ENCODE measurements at regions not wholly inside any gene's neighbourhood (a gene's known extent, or its start where the extent isn't known, plus 50 kb on each side); places are given as distances from the start of the nearest gene placed in this dataset.

GRCh38 chr13:39123578-39123977, 85.3 kb downstream of the NHLRC3 start:
- Histone ChIP-seq H3K9me3 (ENCODE audit: control insufficient read depth in 1 of 2, insufficient read depth in 1 of 2, low read length in 2 of 2) (peaks cover 0 to 10% of the 10 kb centered on the region in 2 experiments), H3K36me3 (ENCODE audit: insufficient read depth, low read length) (no peaks in the 10 kb centered on the region), H3K27ac (ENCODE audit: low read depth in 1 of 2, low read length in 2 of 2) (no peak overlapping the region), H3K4me1 (ENCODE audit: insufficient read depth, low read length) (no peaks in the 10 kb centered on the region), H3K4me3 (ENCODE audit: low read length) (no peak overlapping the region), H3K27me3 (ENCODE audit: control insufficient read depth in 1 of 2, insufficient read depth in 2 of 2, low read length in 2 of 2) (peaks cover 0 to 9% of the 10 kb centered on the region in 2 experiments)
- intact Hi-C loops (cut with DNase I, micrococcal nuclease): no loop called here
- CTCF ChIA-PET: no interaction called here
- no peaks in the 10 kb centered on the region for H3K9me3 Mint-ChIP-seq
- POLR2A ChIA-PET: no interaction called here
- ATAC-seq (ENCODE audit: poor library complexity) (no peak), DNase-seq (no peak)
- no peaks in the 10 kb centered on the region for H3K36me3 Mint-ChIP-seq (ENCODE audit: low read depth)
- H3K27ac Mint-ChIP-seq: no peak overlapping the region
- no peaks in the 10 kb centered on the region for H3K4me1 Mint-ChIP-seq (ENCODE audit: low read depth)
- no peak for TF ChIP-seq CTCF (IDR thresholded peaks at IDR 0.05)
- H3K27me3 Mint-ChIP-seq: peaks cover 36% of the 10 kb centered on the region
- H3K4me3 Mint-ChIP-seq: no peak overlapping the region

- no peak for TF ChIP-seq CTCF (IDR thresholded peaks at IDR 0.05)
- no peak for ATAC-seq (ENCODE audit: poor library complexity)
- no peak overlapping the region for H3K4me3 ChIP-seq (ENCODE audit: low read length)
- DNase-seq: no peak
- H3K27me3 ChIP-seq (ENCODE audit: control insufficient read depth in 1 of 2, insufficient read depth in 2 of 2, low read length in 2 of 2): peaks cover 0 to 3% of the 10 kb centered on the region in 2 experiments
- no peak overlapping the region for H3K4me3 Mint-ChIP-seq
- no peaks in the 10 kb centered on the region for H3K4me1 ChIP-seq (ENCODE audit: insufficient read depth, low read length)
- CTCF ChIA-PET: no interaction called here
- no peaks in the 10 kb centered on the region for H3K36me3 ChIP-seq (ENCODE audit: insufficient read depth, low read length)
- no peak overlapping the region for H3K27ac ChIP-seq (ENCODE audit: low read depth in 1 of 2, low read length in 2 of 2)
- intact Hi-C loops (cut with DNase I, micrococcal nuclease): no loop called here
- H3K27me3 Mint-ChIP-seq: peaks cover 20% of the 10 kb centered on the region
- no peaks in the 10 kb centered on the region for H3K4me1 Mint-ChIP-seq (ENCODE audit: low read depth)
- H3K27ac Mint-ChIP-seq: no peak overlapping the region
- H3K36me3 Mint-ChIP-seq (ENCODE audit: low read depth): no peaks in the 10 kb centered on the region
- POLR2A ChIA-PET: no interaction called here
- H3K9me3 Mint-ChIP-seq: no peaks in the 10 kb centered on the region
- H3K9me3 ChIP-seq (ENCODE audit: control insufficient read depth in 1 of 2, insufficient read depth in 1 of 2, low read length in 2 of 2): no peaks in the 10 kb centered on the region
Observed at GRCh38 chr13:39129213-39129612, 91.0 kb downstream of the NHLRC3 start.

DNA sequence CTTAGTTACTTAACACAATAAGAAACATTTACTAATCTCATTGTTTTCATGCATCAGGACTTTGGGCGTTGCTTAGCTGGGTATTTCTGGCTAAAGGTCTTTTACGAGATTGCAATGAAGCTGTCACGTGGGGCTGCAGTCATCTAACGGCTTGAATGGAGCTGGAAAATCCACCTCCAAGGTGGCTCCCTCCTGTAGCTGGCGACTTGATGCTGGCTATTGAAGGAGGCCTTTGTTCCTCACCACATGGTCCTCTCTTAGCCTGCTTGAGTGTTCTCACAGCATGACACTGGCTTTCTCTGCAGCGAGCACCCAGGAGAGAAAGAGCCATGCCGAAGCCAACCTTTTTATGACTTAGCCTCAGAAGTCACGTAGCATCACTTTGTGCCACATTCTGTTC, 92.0 kb downstream of the NHLRC3 start:
- Mint-ChIP-seq H3K4me1 (ENCODE audit: low read depth) (no peaks in the 10 kb centered on the region), H3K4me3 (no peak overlapping the region), H3K27me3 (peaks cover 25% of the 10 kb centered on the region), H3K27ac (no peak overlapping the region), H3K9me3 (no peaks in the 10 kb centered on the region), H3K36me3 (ENCODE audit: low read depth) (no peaks in the 10 kb centered on the region)
- DNase-seq: no peak
- peaks cover 0 to 3% of the 10 kb centered on the region in 2 experiments for H3K27me3 ChIP-seq (ENCODE audit: control insufficient read depth in 1 of 2, insufficient read depth in 2 of 2, low read length in 2 of 2)
- no peaks in the 10 kb centered on the region for H3K9me3 ChIP-seq (ENCODE audit: control insufficient read depth in 1 of 2, insufficient read depth in 1 of 2, low read length in 2 of 2)
- ChIA-PET CTCF (no interaction called here), POLR2A (no interaction called here)
- no peak overlapping the region for H3K4me3 ChIP-seq (ENCODE audit: low read length)
- no peak overlapping the region for H3K27ac ChIP-seq (ENCODE audit: low read depth in 1 of 2, low read length in 2 of 2)
- intact Hi-C loops (cut with DNase I, micrococcal nuclease): no loop called here
- H3K4me1 ChIP-seq (ENCODE audit: insufficient read depth, low read length): no peaks in the 10 kb centered on the region
- no peak for ATAC-seq (ENCODE audit: poor library complexity)
- TF ChIP-seq CTCF (IDR thresholded peaks at IDR 0.05): no peak
- H3K36me3 ChIP-seq (ENCODE audit: insufficient read depth, low read length): no peaks in the 10 kb centered on the region
